Hematopoietic multipotent progenitor cell treated with erythropoietin and hydrocortisone succinate and interleukin-3 and kit ligand, for 17 days (in vitro differentiated cells): ENCODE measurements at regions not wholly inside any gene's neighbourhood (a gene's known extent, or its start where the extent isn't known, plus 50 kb on each side); places are given as distances from the start of the nearest gene placed in this dataset.

Experiments
- DNase-seq: peaks from one replicate; pipeline ENCODE4 v3.0.0-alpha.2; 2015; ENCODE audit warnings: low spot score

- no peak for DNase-seq
Observed at GRCh38 chr2:173648816-173649215, 294.1 kb downstream of the CDCA7 start.

GRCh38 chr2:173649527-173650219 is 295.0 kb downstream of the CDCA7 start:
- no peak for DNase-seq

- DNase-seq = no peak
Observed at GRCh38 chr2:173651891-173652290, 297.2 kb downstream of the CDCA7 start.

GRCh38 chr2:173652311-173652710 is 297.6 kb downstream of the CDCA7 start:
- no peak for DNase-seq

GRCh38 chr2:173652767-173653431 is 298.2 kb downstream of the CDCA7 start:
- DNase-seq = no peak

- DNase-seq = no peak
Observed at GRCh38 chr2:173653432-173653805, 298.7 kb downstream of the CDCA7 start.

- no peak for DNase-seq
Observed at GRCh38 chr2:173654161-173654895, 299.7 kb downstream of the CDCA7 start.

GRCh38 chr2:173654896-173655265 is 300.2 kb downstream of the CDCA7 start:
- DNase-seq = no peak

GRCh38 chr2:173656086-173656485 is 301.4 kb downstream of the CDCA7 start:
- DNase-seq = no peak

- no peak for DNase-seq
Observed at GRCh38 chr2:173657996-173658717, 303.5 kb downstream of the CDCA7 start.

GRCh38 chr2:173658946-173659371 is 304.3 kb downstream of the CDCA7 start:
- DNase-seq = no peak

- no peak for DNase-seq
Observed at GRCh38 chr2:173659509-173659908, 304.8 kb downstream of the CDCA7 start.

GRCh38 chr2:173661586-173661985 is 303.6 kb downstream of the SP3 start:
- no peak for DNase-seq

GRCh38 chr2:173663353-173663752 is 301.8 kb downstream of the SP3 start:
- no peak for DNase-seq

- no peak for DNase-seq
Observed at GRCh38 chr2:173663835-173664512, 301.2 kb downstream of the SP3 start.

GRCh38 chr2:173664513-173664910 is 300.7 kb downstream of the SP3 start:
- DNase-seq = no peak

GRCh38 chr2:173666171-173666888 is 298.8 kb downstream of the SP3 start:
- no peak for DNase-seq

GRCh38 chr2:173667014-173667413 is 298.2 kb downstream of the SP3 start:
- DNase-seq = no peak

- no peak for DNase-seq
Observed at GRCh38 chr2:173667415-173667814, 297.8 kb downstream of the SP3 start.

GRCh38 chr2:173669271-173669853 is 295.8 kb downstream of the SP3 start:
- no peak for DNase-seq

GRCh38 chr2:173669888-173670287 is 295.3 kb downstream of the SP3 start:
- no peak for DNase-seq
